ENCODE measurements at regions not wholly inside any gene's neighbourhood (a gene's known extent, or its start where the extent isn't known, plus 50 kb on each side); places are given as distances from the start of the nearest gene placed in this dataset.

- TF ChIP-seq CTCF (IDR thresholded peaks at IDR 0.05; ENCODE audit: low read depth, low read length) = no peak
- DNase-seq (ENCODE audit: low read depth, low spot score) = no peak
- ChIA-PET POLR2A (no interaction called here), CTCF (interaction anchor here (1.4 to 1.5 kb wide), 2 partner anchors 49 to 157 kb away, joined by 3 to 5 read pairs; no protein-coding TSS in a partner anchor)
- H3K27me3 ChIP-seq (ENCODE audit: control insufficient read depth, insufficient read depth, low read length) = peaks cover 5% of the 10 kb centered on the region
- H3K27ac ChIP-seq (ENCODE audit: low read depth, low read length) = no peak overlapping the region
- H3K9me3 ChIP-seq (ENCODE audit: control insufficient read depth, insufficient read depth, low read length) = no peaks in the 10 kb centered on the region
- no peak overlapping the region for H3K4me3 ChIP-seq (ENCODE audit: low read depth, low read length)
Observed at GRCh38 chr5:79182141-79182540, 53.8 kb upstream of the JMY start.

GRCh38 chr5:79183011-79183410 is 52.9 kb upstream of the JMY start:
- POLR2A ChIA-PET = no interaction called here
- Histone ChIP-seq H3K9me3 (ENCODE audit: control insufficient read depth, insufficient read depth, low read length) (no peaks in the 10 kb centered on the region), H3K4me3 (ENCODE audit: low read depth, low read length) (no peak overlapping the region), H3K27ac (ENCODE audit: low read depth, low read length) (no peak overlapping the region), H3K27me3 (ENCODE audit: control insufficient read depth, insufficient read depth, low read length) (peaks cover 5% of the 10 kb centered on the region)
- DNase-seq (ENCODE audit: low read depth, low spot score) = no peak
- no peak for TF ChIP-seq CTCF (IDR thresholded peaks at IDR 0.05; ENCODE audit: low read depth, low read length)
- CTCF ChIA-PET = interaction anchor here (1.4 kb wide), 1 partner anchor 158 kb away, joined by 3 read pairs; no protein-coding TSS in a partner anchor

GRCh38 chr5:79183617-79184016 is 52.3 kb upstream of the JMY start:
- Histone ChIP-seq H3K9me3 (ENCODE audit: control insufficient read depth, insufficient read depth, low read length) (no peaks in the 10 kb centered on the region), H3K27me3 (ENCODE audit: control insufficient read depth, insufficient read depth, low read length) (peaks cover 5% of the 10 kb centered on the region), H3K4me3 (ENCODE audit: low read depth, low read length) (no peak overlapping the region), H3K27ac (ENCODE audit: low read depth, low read length) (no peak overlapping the region)
- no peak for DNase-seq (ENCODE audit: low read depth, low spot score)
- POLR2A ChIA-PET = no interaction called here
- no peak for TF ChIP-seq CTCF (IDR thresholded peaks at IDR 0.05; ENCODE audit: low read depth, low read length)
- CTCF ChIA-PET = interaction anchor here (1.4 kb wide), 1 partner anchor 159 kb away, joined by 3 read pairs; no protein-coding TSS in a partner anchor

- no peak overlapping the region for H3K4me3 ChIP-seq (ENCODE audit: low read depth, low read length)
- peaks cover 5% of the 10 kb centered on the region for H3K27me3 ChIP-seq (ENCODE audit: control insufficient read depth, insufficient read depth, low read length)
- ChIA-PET POLR2A (no interaction called here), CTCF (no interaction called here)
- DNase-seq (ENCODE audit: low read depth, low spot score) = no peak
- TF ChIP-seq CTCF (IDR thresholded peaks at IDR 0.05; ENCODE audit: low read depth, low read length) = no peak
- H3K9me3 ChIP-seq (ENCODE audit: control insufficient read depth, insufficient read depth, low read length) = no peaks in the 10 kb centered on the region
- H3K27ac ChIP-seq (ENCODE audit: low read depth, low read length) = no peak overlapping the region
Observed at GRCh38 chr5:79186021-79186420, 49.9 kb upstream of the JMY start.

Data from AG04450 (cell line).